Neural cell (in vitro differentiated cells): ENCODE measurements at regions not wholly inside any gene's neighbourhood (a gene's known extent, or its start where the extent isn't known, plus 50 kb on each side); places are given as distances from the start of the nearest gene placed in this dataset.

Experiments
- EP300 ChIP-seq: fragments of 450-650 bp; conservative IDR thresholded peaks from 2 replicates; pipeline ENCODE4 v1.6.1; 2014; ENCODE audit warnings: antibody characterized with exemption, mild to moderate bottlenecking, moderate library complexity; ENCODE audit not compliant: poor library complexity, severe bottlenecking
- EZH2 ChIP-seq: fragments of 200-600, 300-800 bp; shearing (Covaris generic), sonication (generic); IDR thresholded peaks from 2 replicates; pipeline ENCODE4 v1.6.1; 2014; ENCODE audit warnings: antibody characterized with exemption, low read length, borderline replicate concordance, mild to moderate bottlenecking; ENCODE audit not compliant: insufficient read depth, poor library complexity, severe bottlenecking
- MXI1 ChIP-seq: fragments of 450-650 bp; conservative IDR thresholded peaks from 2 replicates; pipeline ENCODE4 v1.6.1; 2014; ENCODE audit warnings: antibody characterized with exemption, mild to moderate bottlenecking; ENCODE audit not compliant: poor library complexity, severe bottlenecking
- POLR2AphosphoS5 ChIP-seq: IDR thresholded peaks from 2 replicates; pipeline ENCODE4 v1.6.1; 2012
- RAD21 ChIP-seq: fragments of 450-650 bp; conservative IDR thresholded peaks from 2 replicates; pipeline ENCODE4 v1.6.1; 2014; ENCODE audit warnings: antibody characterized with exemption, mild to moderate bottlenecking, moderate library complexity
- SMC3 ChIP-seq: fragments of 450-650 bp; conservative IDR thresholded peaks from 2 replicates; pipeline ENCODE4 v1.6.1; 2014; ENCODE audit warnings: antibody characterized with exemption, mild to moderate bottlenecking, moderate library complexity; ENCODE audit not compliant: poor library complexity
- TAF1 ChIP-seq: IDR thresholded peaks from 2 replicates; pipeline ENCODE4 v1.6.1; 2012; ENCODE audit warnings: low read depth
- TF ChIP-seq, protein P1 (sequence below): fragments of 450-650 bp; IDR thresholded peaks from 2 replicates; pipeline ENCODE4 v1.5.1; 2014; ENCODE audit warnings: antibody characterized with exemption, mild to moderate bottlenecking, moderate library complexity; ENCODE audit not compliant: poor library complexity, severe bottlenecking
- TF ChIP-seq, protein P2 (sequence below): IDR thresholded peaks from 2 replicates; pipeline ENCODE4 v1.6.1; 2012; ENCODE audit warnings: borderline replicate concordance

DNA sequence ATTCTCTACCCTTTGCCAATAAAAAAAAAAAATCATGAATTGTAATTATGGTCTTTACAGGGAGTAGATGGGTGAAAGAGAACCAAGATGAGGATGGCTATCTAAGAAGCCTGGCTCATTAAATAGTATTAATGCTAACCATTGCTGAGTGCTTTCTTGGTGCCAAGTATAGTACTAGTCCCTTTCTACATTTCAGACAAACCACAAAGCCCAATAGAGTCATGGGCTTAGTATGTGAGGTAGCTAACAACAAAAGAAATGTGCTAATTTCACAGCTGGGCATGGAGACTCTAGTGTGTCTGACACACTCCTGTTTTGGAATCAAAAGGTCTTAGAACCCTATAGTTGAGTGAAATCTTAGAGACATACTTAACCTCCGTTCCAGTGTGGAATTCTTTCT is 84.5 kb upstream of the ESRRG start:
- TF ChIP-seq, protein P1, sequence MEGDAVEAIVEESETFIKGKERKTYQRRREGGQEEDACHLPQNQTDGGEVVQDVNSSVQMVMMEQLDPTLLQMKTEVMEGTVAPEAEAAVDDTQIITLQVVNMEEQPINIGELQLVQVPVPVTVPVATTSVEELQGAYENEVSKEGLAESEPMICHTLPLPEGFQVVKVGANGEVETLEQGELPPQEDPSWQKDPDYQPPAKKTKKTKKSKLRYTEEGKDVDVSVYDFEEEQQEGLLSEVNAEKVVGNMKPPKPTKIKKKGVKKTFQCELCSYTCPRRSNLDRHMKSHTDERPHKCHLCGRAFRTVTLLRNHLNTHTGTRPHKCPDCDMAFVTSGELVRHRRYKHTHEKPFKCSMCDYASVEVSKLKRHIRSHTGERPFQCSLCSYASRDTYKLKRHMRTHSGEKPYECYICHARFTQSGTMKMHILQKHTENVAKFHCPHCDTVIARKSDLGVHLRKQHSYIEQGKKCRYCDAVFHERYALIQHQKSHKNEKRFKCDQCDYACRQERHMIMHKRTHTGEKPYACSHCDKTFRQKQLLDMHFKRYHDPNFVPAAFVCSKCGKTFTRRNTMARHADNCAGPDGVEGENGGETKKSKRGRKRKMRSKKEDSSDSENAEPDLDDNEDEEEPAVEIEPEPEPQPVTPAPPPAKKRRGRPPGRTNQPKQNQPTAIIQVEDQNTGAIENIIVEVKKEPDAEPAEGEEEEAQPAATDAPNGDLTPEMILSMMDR: no peak
- TF ChIP-seq MXI1: no peak
- no peak for TF ChIP-seq EP300
- no peak for TF ChIP-seq POLR2AphosphoS5
- TF ChIP-seq, protein P2, sequence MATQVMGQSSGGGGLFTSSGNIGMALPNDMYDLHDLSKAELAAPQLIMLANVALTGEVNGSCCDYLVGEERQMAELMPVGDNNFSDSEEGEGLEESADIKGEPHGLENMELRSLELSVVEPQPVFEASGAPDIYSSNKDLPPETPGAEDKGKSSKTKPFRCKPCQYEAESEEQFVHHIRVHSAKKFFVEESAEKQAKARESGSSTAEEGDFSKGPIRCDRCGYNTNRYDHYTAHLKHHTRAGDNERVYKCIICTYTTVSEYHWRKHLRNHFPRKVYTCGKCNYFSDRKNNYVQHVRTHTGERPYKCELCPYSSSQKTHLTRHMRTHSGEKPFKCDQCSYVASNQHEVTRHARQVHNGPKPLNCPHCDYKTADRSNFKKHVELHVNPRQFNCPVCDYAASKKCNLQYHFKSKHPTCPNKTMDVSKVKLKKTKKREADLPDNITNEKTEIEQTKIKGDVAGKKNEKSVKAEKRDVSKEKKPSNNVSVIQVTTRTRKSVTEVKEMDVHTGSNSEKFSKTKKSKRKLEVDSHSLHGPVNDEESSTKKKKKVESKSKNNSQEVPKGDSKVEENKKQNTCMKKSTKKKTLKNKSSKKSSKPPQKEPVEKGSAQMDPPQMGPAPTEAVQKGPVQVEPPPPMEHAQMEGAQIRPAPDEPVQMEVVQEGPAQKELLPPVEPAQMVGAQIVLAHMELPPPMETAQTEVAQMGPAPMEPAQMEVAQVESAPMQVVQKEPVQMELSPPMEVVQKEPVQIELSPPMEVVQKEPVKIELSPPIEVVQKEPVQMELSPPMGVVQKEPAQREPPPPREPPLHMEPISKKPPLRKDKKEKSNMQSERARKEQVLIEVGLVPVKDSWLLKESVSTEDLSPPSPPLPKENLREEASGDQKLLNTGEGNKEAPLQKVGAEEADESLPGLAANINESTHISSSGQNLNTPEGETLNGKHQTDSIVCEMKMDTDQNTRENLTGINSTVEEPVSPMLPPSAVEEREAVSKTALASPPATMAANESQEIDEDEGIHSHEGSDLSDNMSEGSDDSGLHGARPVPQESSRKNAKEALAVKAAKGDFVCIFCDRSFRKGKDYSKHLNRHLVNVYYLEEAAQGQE: no peak
- TF ChIP-seq EZH2: no peak
- no peak for TF ChIP-seq RAD21
- no peak for TF ChIP-seq TAF1
- no peak for TF ChIP-seq SMC3
